ENCODE measurements at regions not wholly inside any gene's neighbourhood (a gene's known extent, or its start where the extent isn't known, plus 50 kb on each side); places are given as distances from the start of the nearest gene placed in this dataset.

GRCh38 chr4:125135652-125136051 is 179.1 kb upstream of the FAT4 start:
- Histone ChIP-seq H3K27ac (ENCODE audit: low read depth, low read length, poor library complexity, severe bottlenecking) (no peak overlapping the region), H3K4me1 (ENCODE audit: insufficient read depth, low read length, poor library complexity, severe bottlenecking) (no peaks in the 10 kb centered on the region), H3K27me3 (replicated peaks; ENCODE audit: insufficient read depth, low read depth, low read length, poor library complexity) (no peaks in the 10 kb centered on the region), H3K9me3 (ENCODE audit: low read depth, low read length, poor library complexity, severe bottlenecking) (no peaks in the 10 kb centered on the region), H3K4me3 (ENCODE audit: low read depth, low read length, poor library complexity, severe bottlenecking) (no peak overlapping the region), H3K36me3 (ENCODE audit: insufficient read depth, low read length, poor library complexity, severe bottlenecking) (no peaks in the 10 kb centered on the region)
- ChIA-PET POLR2A (ENCODE audit: low non-redundant PET) (interaction anchor here (0.6 kb wide), 1 partner anchor 24 kb away, joined by 3 read pairs; no protein-coding TSS in a partner anchor), CTCF (no interaction called here)
- no peak for DNase-seq (ENCODE audit: low spot score)
- TF ChIP-seq CTCF (conservative IDR thresholded peaks at IDR 0.05; ENCODE audit: low read depth, low read length) (no peak), EZH2 (IDR thresholded peaks at IDR 0.05; ENCODE audit: borderline replicate concordance, low read depth, low read length, poor library complexity, severe bottlenecking) (no peak)
- BruUV-seq (replicated peaks) = no TSS peak
- intact Hi-C loops (cut with micrococcal nuclease; ENCODE audit: unreplicated experiment) = no loop called here

- TF ChIP-seq CTCF (conservative IDR thresholded peaks at IDR 0.05; ENCODE audit: low read depth, low read length) (no peak), EZH2 (IDR thresholded peaks at IDR 0.05; ENCODE audit: borderline replicate concordance, low read depth, low read length, poor library complexity, severe bottlenecking) (no peak)
- H3K4me3 ChIP-seq (ENCODE audit: low read depth, low read length, poor library complexity, severe bottlenecking) = no peak overlapping the region
- H3K27me3 ChIP-seq (replicated peaks; ENCODE audit: insufficient read depth, low read depth, low read length, poor library complexity) = no peaks in the 10 kb centered on the region
- H3K27ac ChIP-seq (ENCODE audit: low read depth, low read length, poor library complexity, severe bottlenecking) = no peak overlapping the region
- intact Hi-C loops (cut with micrococcal nuclease; ENCODE audit: unreplicated experiment) = no loop called here
- no peak for DNase-seq (ENCODE audit: low spot score)
- ChIA-PET CTCF (no interaction called here), POLR2A (ENCODE audit: low non-redundant PET) (no interaction called here)
- H3K36me3 ChIP-seq (ENCODE audit: insufficient read depth, low read length, poor library complexity, severe bottlenecking) = no peaks in the 10 kb centered on the region
- H3K9me3 ChIP-seq (ENCODE audit: low read depth, low read length, poor library complexity, severe bottlenecking) = no peaks in the 10 kb centered on the region
- no peaks in the 10 kb centered on the region for H3K4me1 ChIP-seq (ENCODE audit: insufficient read depth, low read length, poor library complexity, severe bottlenecking)
- no TSS peak for BruUV-seq (replicated peaks)
Measured at GRCh38 chr4:125132729-125133128, 182.0 kb upstream of the FAT4 start.

GRCh38 chr4:125131891-125132680 is 182.7 kb upstream of the FAT4 start:
- DNase-seq (ENCODE audit: low spot score) = no peak
- H3K27ac ChIP-seq (ENCODE audit: low read depth, low read length, poor library complexity, severe bottlenecking) = no peak overlapping the region
- ChIA-PET POLR2A (ENCODE audit: low non-redundant PET) (no interaction called here), CTCF (no interaction called here)
- BruUV-seq (replicated peaks) = no TSS peak
- no peaks in the 10 kb centered on the region for H3K36me3 ChIP-seq (ENCODE audit: insufficient read depth, low read length, poor library complexity, severe bottlenecking)
- no peaks in the 10 kb centered on the region for H3K4me1 ChIP-seq (ENCODE audit: insufficient read depth, low read length, poor library complexity, severe bottlenecking)
- no peaks in the 10 kb centered on the region for H3K27me3 ChIP-seq (replicated peaks; ENCODE audit: insufficient read depth, low read depth, low read length, poor library complexity)
- intact Hi-C loops (cut with micrococcal nuclease; ENCODE audit: unreplicated experiment) = no loop called here
- no peak for TF ChIP-seq CTCF (conservative IDR thresholded peaks at IDR 0.05; ENCODE audit: low read depth, low read length)
- TF ChIP-seq EZH2 (IDR thresholded peaks at IDR 0.05; ENCODE audit: borderline replicate concordance, low read depth, low read length, poor library complexity, severe bottlenecking) = no peak
- no peak overlapping the region for H3K4me3 ChIP-seq (ENCODE audit: low read depth, low read length, poor library complexity, severe bottlenecking)
- no peaks in the 10 kb centered on the region for H3K9me3 ChIP-seq (ENCODE audit: low read depth, low read length, poor library complexity, severe bottlenecking)

Measured in A673 (cell line).